ENCODE measurements at regions not wholly inside any gene's neighbourhood (a gene's known extent, or its start where the extent isn't known, plus 50 kb on each side); places are given as distances from the start of the nearest gene placed in this dataset.

GRCh38 chr6:170085475-170086401 lies 205.1 kb downstream of the DLL1 start:
- no peak overlapping the region for H3K27ac ChIP-seq (ENCODE audit: low read depth, low read length)
- Mint-ChIP-seq H3K4me3 (peak overlapping the region in 2 of 7 donors; percentile 19 to 67), H3K4me1 (peaks cover 36 to 53% (median 45%) of the 10 kb centered on the region in 3 donors), H3K9me3 (peaks cover 0 to 5% (median 2%) of the 10 kb centered on the region in 5 donors), H3K27me3 (peaks cover 0 to 3% of the 10 kb centered on the region in 2 donors), H3K27ac (peak overlapping the region in 2 of 8 donors; percentile 83 to 86), H3K36me3 (peaks cover 0 to 2% (median 2%) of the 10 kb centered on the region in 3 donors)
- POLR2A ChIA-PET, result no interaction called here
- CTCF ChIA-PET, result no interaction called here
- no peaks in the 10 kb centered on the region for H3K27me3 ChIP-seq (ENCODE audit: insufficient read depth, low read length, poor library complexity, severe bottlenecking)
- no peaks in the 10 kb centered on the region for H3K9me3 ChIP-seq (ENCODE audit: low read length)
- no peak for DNase-seq
- H3K4me1 ChIP-seq (ENCODE audit: insufficient read depth, low read length), result peaks cover 23% of the 10 kb centered on the region
- no peaks in the 10 kb centered on the region for H3K36me3 ChIP-seq (ENCODE audit: insufficient read depth, low read length)
- H3K4me3 ChIP-seq (ENCODE audit: low read length), result no peak overlapping the region

DNA sequence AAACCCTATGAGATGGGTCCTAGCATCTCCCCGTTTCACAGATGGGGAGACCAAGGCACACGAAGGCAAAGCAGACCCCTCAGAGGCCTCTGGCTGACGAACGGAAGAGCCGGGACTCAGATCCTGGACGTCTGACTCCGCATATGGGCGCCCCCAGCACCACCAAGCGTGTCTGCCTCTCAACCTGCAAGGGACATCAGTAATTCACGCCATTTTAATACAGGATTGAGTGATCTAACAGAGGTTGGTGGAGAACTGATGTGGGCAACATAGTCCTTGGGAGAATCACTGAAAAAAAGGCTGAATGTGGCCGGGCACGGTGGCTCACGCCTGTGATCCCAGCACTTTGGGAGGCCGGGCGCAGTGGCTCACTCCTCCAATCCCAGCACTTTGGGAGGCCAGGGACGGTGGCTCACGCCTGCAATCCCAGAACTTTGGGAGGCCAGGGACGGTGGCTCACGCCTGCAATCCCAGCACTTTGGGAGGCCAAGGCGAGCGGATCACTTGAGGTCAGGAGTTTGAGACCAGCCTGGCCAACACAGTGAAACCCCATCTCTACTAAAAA lies 206.6 kb downstream of the DLL1 start:
- no peak overlapping the region for H3K4me3 Mint-ChIP-seq
- H3K27ac ChIP-seq (ENCODE audit: low read depth, low read length), result no peak overlapping the region
- peaks cover 0 to 2% (median 0%) of the 10 kb centered on the region in 3 donors for H3K36me3 Mint-ChIP-seq
- ChIA-PET CTCF (no interaction called here), POLR2A (no interaction called here)
- H3K4me3 ChIP-seq (ENCODE audit: low read length), result no peak overlapping the region
- H3K4me1 ChIP-seq (ENCODE audit: insufficient read depth, low read length), result peaks cover 13% of the 10 kb centered on the region
- no peaks in the 10 kb centered on the region for H3K36me3 ChIP-seq (ENCODE audit: insufficient read depth, low read length)
- peaks cover 21 to 38% (median 30%) of the 10 kb centered on the region in 3 donors for H3K4me1 Mint-ChIP-seq
- no peak for DNase-seq
- H3K27me3 Mint-ChIP-seq, result peaks cover 0 to 4% of the 10 kb centered on the region in 2 donors
- peak overlapping the region in 2 of 8 donors; percentile 54 to 86 for H3K27ac Mint-ChIP-seq
- H3K9me3 ChIP-seq (ENCODE audit: low read length), result no peaks in the 10 kb centered on the region
- H3K9me3 Mint-ChIP-seq, result peaks cover 0 to 5% (median 2%) of the 10 kb centered on the region in 5 donors
- no peaks in the 10 kb centered on the region for H3K27me3 ChIP-seq (ENCODE audit: insufficient read depth, low read length, poor library complexity, severe bottlenecking)

DNA sequence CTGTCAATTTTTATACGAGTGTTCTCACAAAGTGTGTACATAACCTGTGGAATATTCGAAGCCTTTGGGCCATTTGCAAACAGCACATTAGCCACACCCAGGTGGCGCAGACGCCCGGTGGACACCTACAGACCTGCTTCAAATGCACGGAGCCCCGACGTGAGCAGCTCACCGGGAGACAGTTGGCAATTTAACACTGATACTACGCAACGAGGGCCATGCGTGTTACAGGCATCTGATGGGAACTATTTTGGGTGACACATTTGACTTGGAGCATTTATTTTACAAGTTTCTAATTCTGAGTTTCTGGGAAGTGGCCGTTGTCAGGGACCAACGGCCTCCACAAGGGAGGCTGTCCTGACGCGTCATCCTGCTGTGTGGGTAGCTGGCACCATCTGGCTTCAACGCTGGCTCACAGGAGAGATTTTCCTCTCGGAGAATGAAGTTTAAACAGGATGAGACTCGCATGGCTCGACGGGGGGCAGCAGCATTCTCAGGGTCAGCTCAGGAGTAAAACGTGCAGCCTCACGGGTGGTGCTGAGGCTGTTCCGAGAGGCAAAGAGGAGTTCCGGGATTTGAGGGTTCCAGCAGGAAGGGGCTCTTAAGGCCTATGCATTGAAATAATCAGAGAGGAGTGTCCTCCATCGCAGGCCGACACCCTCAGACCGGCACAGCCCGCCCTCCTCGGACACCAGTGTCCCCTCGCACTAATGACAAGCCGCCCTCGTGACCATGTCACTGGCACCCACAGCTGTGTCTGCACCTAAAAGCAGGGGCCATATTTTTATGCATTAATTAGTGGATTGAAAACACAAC lies 207.4 kb downstream of the DLL1 start:
- peak overlapping the region in 1 of 8 donors; percentile 54 for H3K27ac Mint-ChIP-seq
- Histone ChIP-seq H3K9me3 (ENCODE audit: low read length) (no peaks in the 10 kb centered on the region), H3K27ac (ENCODE audit: low read depth, low read length) (no peak overlapping the region), H3K4me3 (ENCODE audit: low read length) (no peak overlapping the region), H3K36me3 (ENCODE audit: insufficient read depth, low read length) (no peaks in the 10 kb centered on the region), H3K4me1 (ENCODE audit: insufficient read depth, low read length) (peaks cover 5% of the 10 kb centered on the region), H3K27me3 (ENCODE audit: insufficient read depth, low read length, poor library complexity, severe bottlenecking) (no peaks in the 10 kb centered on the region)
- POLR2A ChIA-PET, result no interaction called here
- DNase-seq, result peak in 1 of 5 donors; percentile 42
- H3K4me1 Mint-ChIP-seq, result peaks cover 16 to 30% (median 22%) of the 10 kb centered on the region in 3 donors
- peaks cover 0 to 5% of the 10 kb centered on the region in 2 donors for H3K27me3 Mint-ChIP-seq
- H3K4me3 Mint-ChIP-seq, result no peak overlapping the region
- CTCF ChIA-PET, result no interaction called here
- H3K36me3 Mint-ChIP-seq, result peaks cover 0 to 2% (median 0%) of the 10 kb centered on the region in 3 donors
- peaks cover 0 to 5% (median 2%) of the 10 kb centered on the region in 5 donors for H3K9me3 Mint-ChIP-seq

GRCh38 chr6:170082531-170083187 lies 208.2 kb downstream of the DLL1 start:
- no peak overlapping the region for H3K27ac ChIP-seq (ENCODE audit: low read depth, low read length)
- no peaks in the 10 kb centered on the region for H3K36me3 Mint-ChIP-seq
- H3K27me3 Mint-ChIP-seq, result peaks cover 0 to 6% of the 10 kb centered on the region in 2 donors
- H3K9me3 Mint-ChIP-seq, result peaks cover 0 to 5% (median 0%) of the 10 kb centered on the region in 5 donors
- H3K4me3 Mint-ChIP-seq, result no peak overlapping the region
- no peaks in the 10 kb centered on the region for H3K9me3 ChIP-seq (ENCODE audit: low read length)
- no peaks in the 10 kb centered on the region for H3K27me3 ChIP-seq (ENCODE audit: insufficient read depth, low read length, poor library complexity, severe bottlenecking)
- POLR2A ChIA-PET, result no interaction called here
- CTCF ChIA-PET, result no interaction called here
- no peaks in the 10 kb centered on the region for H3K4me1 ChIP-seq (ENCODE audit: insufficient read depth, low read length)
- no peak overlapping the region for H3K27ac Mint-ChIP-seq
- peak in 1 of 5 donors; percentile 46 for DNase-seq
- no peaks in the 10 kb centered on the region for H3K36me3 ChIP-seq (ENCODE audit: insufficient read depth, low read length)
- peaks cover 10 to 23% (median 15%) of the 10 kb centered on the region in 3 donors for H3K4me1 Mint-ChIP-seq
- no peak overlapping the region for H3K4me3 ChIP-seq (ENCODE audit: low read length)

- Mint-ChIP-seq H3K4me3 (peak overlapping the region in 1 of 7 donors; percentile 74), H3K27me3 (peaks cover 0 to 6% of the 10 kb centered on the region in 2 donors), H3K27ac (no peak overlapping the region), H3K9me3 (peaks cover 0 to 5% (median 0%) of the 10 kb centered on the region in 5 donors), H3K4me1 (peaks cover 10 to 22% (median 15%) of the 10 kb centered on the region in 3 donors), H3K36me3 (no peaks in the 10 kb centered on the region)
- Histone ChIP-seq H3K4me3 (ENCODE audit: low read length) (no peak overlapping the region), H3K36me3 (ENCODE audit: insufficient read depth, low read length) (no peaks in the 10 kb centered on the region), H3K4me1 (ENCODE audit: insufficient read depth, low read length) (no peaks in the 10 kb centered on the region), H3K27me3 (ENCODE audit: insufficient read depth, low read length, poor library complexity, severe bottlenecking) (no peaks in the 10 kb centered on the region), H3K9me3 (ENCODE audit: low read length) (no peaks in the 10 kb centered on the region), H3K27ac (ENCODE audit: low read depth, low read length) (no peak overlapping the region)
- ChIA-PET POLR2A (no interaction called here), CTCF (no interaction called here)
- DNase-seq, result peak in 1 of 5 donors; percentile 40
These were observed 208.8 kb downstream of the DLL1 start for GRCh38 chr6:170082067-170082466.

DNA sequence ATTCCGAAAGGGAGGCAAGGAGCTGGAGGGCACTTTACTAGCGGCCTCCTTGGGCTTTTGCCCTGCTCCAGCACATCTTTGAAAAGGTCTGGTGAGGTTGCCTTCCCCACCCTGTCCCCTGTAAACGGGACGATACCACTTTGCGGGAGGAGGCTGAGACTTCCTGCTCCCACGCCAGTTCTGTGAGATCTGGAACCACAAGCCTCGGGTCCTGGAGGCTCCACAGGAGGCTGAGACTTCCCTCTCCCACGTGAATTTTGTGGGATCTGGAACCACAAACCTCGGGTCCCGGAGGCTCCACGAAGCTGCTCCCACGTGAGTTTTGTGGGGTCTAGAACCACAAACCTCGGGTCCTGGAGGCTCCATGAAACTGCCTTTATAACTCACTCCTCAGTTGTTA lies 209.3 kb downstream of the DLL1 start:
- no peaks in the 10 kb centered on the region for H3K36me3 Mint-ChIP-seq
- H3K9me3 Mint-ChIP-seq, result peaks cover 0 to 2% (median 0%) of the 10 kb centered on the region in 5 donors
- Histone ChIP-seq H3K36me3 (ENCODE audit: insufficient read depth, low read length) (no peaks in the 10 kb centered on the region), H3K9me3 (ENCODE audit: low read length) (no peaks in the 10 kb centered on the region), H3K4me3 (ENCODE audit: low read length) (no peak overlapping the region), H3K4me1 (ENCODE audit: insufficient read depth, low read length) (no peaks in the 10 kb centered on the region), H3K27ac (ENCODE audit: low read depth, low read length) (no peak overlapping the region), H3K27me3 (ENCODE audit: insufficient read depth, low read length, poor library complexity, severe bottlenecking) (no peaks in the 10 kb centered on the region)
- ChIA-PET CTCF (no interaction called here), POLR2A (no interaction called here)
- peaks cover 0 to 6% of the 10 kb centered on the region in 2 donors for H3K27me3 Mint-ChIP-seq
- no peak overlapping the region for H3K27ac Mint-ChIP-seq
- peaks cover 8 to 17% (median 14%) of the 10 kb centered on the region in 3 donors for H3K4me1 Mint-ChIP-seq
- H3K4me3 Mint-ChIP-seq, result no peak overlapping the region
- no peak for DNase-seq

- ChIA-PET CTCF (no interaction called here), POLR2A (no interaction called here)
- Mint-ChIP-seq H3K9me3 (no peaks in the 10 kb centered on the region), H3K4me1 (peaks cover 4 to 11% (median 9%) of the 10 kb centered on the region in 3 donors), H3K4me3 (no peak overlapping the region), H3K27me3 (peaks cover 0 to 4% of the 10 kb centered on the region in 2 donors), H3K36me3 (no peaks in the 10 kb centered on the region), H3K27ac (no peak overlapping the region)
- Histone ChIP-seq H3K27ac (ENCODE audit: low read depth, low read length) (no peak overlapping the region), H3K36me3 (ENCODE audit: insufficient read depth, low read length) (no peaks in the 10 kb centered on the region), H3K4me3 (ENCODE audit: low read length) (no peak overlapping the region), H3K9me3 (ENCODE audit: low read length) (no peaks in the 10 kb centered on the region), H3K27me3 (ENCODE audit: insufficient read depth, low read length, poor library complexity, severe bottlenecking) (no peaks in the 10 kb centered on the region), H3K4me1 (ENCODE audit: insufficient read depth, low read length) (no peaks in the 10 kb centered on the region)
- DNase-seq, result no peak
These were observed 210.0 kb downstream of the DLL1 start for GRCh38 chr6:170080828-170081371.

Measured in CD8-positive, alpha-beta memory T cell (primary cell).